Osteoblast (primary cell): ENCODE measurements at regions not wholly inside any gene's neighbourhood (a gene's known extent, or its start where the extent isn't known, plus 50 kb on each side); places are given as distances from the start of the nearest gene placed in this dataset.

Source experiments
- DNase-seq: peaks from one replicate; pipeline ENCODE4 v3.0.0; 2011; ENCODE audit warnings: low spot score, mixed read lengths; ENCODE audit not compliant: insufficient read length; ENCODE audit errors: missing footprints
- H2AFZ ChIP-seq: 2 replicates; pipeline ENCODE4 v1.6.0; 2011; ENCODE audit warnings: mild to moderate bottlenecking, low read length
- H3K27ac ChIP-seq: 2 replicates; pipeline ENCODE4 v1.5.1; 2011; ENCODE audit warnings: mild to moderate bottlenecking, low read depth, low read length, moderate library complexity
- H3K27me3 ChIP-seq: 2 replicates; pipeline ENCODE4 v1.6.0; 2012; ENCODE audit warnings: mild to moderate bottlenecking, control low read depth, inconsistent platforms, low read length, moderate library complexity; ENCODE audit not compliant: insufficient read depth
- H3K36me3 ChIP-seq: 2 replicates; pipeline ENCODE4 v1.5.1; 2011; ENCODE audit warnings: mild to moderate bottlenecking, low read length, control low read depth, moderate library complexity; ENCODE audit not compliant: insufficient read depth
- H3K4me1 ChIP-seq: 2 replicates; pipeline ENCODE4 v1.5.1; 2011; ENCODE audit warnings: mild to moderate bottlenecking, low read length, control low read depth, moderate library complexity; ENCODE audit not compliant: insufficient read depth
- H3K4me2 ChIP-seq: 2 replicates; pipeline ENCODE4 v1.6.0; 2011; ENCODE audit warnings: mild to moderate bottlenecking, low read length; ENCODE audit not compliant: insufficient read depth
- H3K4me3 ChIP-seq: fragments of 200-600 bp; sonication (generic); 3 replicates; pipeline ENCODE4 v1.5.1; 2012; ENCODE audit warnings: mild to moderate bottlenecking, low read length, inconsistent platforms; ENCODE audit not compliant: insufficient read depth
- H3K79me2 ChIP-seq: 2 replicates; pipeline ENCODE4 v1.6.0; 2012; ENCODE audit warnings: mild to moderate bottlenecking, low read length, control low read depth, inconsistent platforms; ENCODE audit not compliant: insufficient read depth
- H3K9me3 ChIP-seq: 2 replicates; pipeline ENCODE4 v1.5.1; 2011; ENCODE audit warnings: low read depth, low read length, control low read depth
- H4K20me1 ChIP-seq: 2 replicates; pipeline ENCODE4 v1.6.0; 2012; ENCODE audit warnings: mild to moderate bottlenecking, low read length, control low read depth; ENCODE audit not compliant: insufficient read depth
- TF ChIP-seq, protein P1 (sequence below): IDR thresholded peaks from 2 replicates; pipeline ENCODE4 v1.5.1; 2011; ENCODE audit warnings: mild to moderate bottlenecking, low read depth, low read length, moderate library complexity; ENCODE audit errors: extremely low read depth

DNA sequence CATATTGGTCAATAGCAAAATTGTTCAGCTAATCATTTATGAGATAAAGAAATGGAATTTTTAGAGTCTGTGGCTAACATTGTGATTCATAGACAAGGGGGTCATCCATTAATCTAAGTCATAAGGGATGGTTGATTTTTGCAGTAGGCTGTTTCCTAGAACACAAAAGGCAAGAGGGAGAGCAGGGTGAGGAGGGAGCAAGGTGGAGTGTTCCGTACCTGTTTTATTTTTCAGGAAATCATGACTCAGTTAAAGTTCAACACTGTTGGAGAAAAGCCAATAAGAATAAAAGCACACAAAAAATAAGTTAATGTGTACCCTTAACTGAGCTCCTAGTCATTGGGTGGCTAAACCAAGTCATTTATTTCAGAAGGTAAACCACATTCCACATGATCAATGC is 512.4 kb upstream of the ATXN8OS start:
- Histone ChIP-seq H3K36me3 (no peaks in the 10 kb centered on the region), H3K4me3 (no peak overlapping the region), H4K20me1 (no peaks in the 10 kb centered on the region), H3K27me3 (no peaks in the 10 kb centered on the region), H3K79me2 (no peaks in the 10 kb centered on the region), H3K4me1 (no peaks in the 10 kb centered on the region), H3K27ac (no peak overlapping the region), H3K9me3 (no peaks in the 10 kb centered on the region), H2AFZ (no peak overlapping the region), H3K4me2 (no peak overlapping the region)
- no peak for DNase-seq
- TF ChIP-seq, protein P1, sequence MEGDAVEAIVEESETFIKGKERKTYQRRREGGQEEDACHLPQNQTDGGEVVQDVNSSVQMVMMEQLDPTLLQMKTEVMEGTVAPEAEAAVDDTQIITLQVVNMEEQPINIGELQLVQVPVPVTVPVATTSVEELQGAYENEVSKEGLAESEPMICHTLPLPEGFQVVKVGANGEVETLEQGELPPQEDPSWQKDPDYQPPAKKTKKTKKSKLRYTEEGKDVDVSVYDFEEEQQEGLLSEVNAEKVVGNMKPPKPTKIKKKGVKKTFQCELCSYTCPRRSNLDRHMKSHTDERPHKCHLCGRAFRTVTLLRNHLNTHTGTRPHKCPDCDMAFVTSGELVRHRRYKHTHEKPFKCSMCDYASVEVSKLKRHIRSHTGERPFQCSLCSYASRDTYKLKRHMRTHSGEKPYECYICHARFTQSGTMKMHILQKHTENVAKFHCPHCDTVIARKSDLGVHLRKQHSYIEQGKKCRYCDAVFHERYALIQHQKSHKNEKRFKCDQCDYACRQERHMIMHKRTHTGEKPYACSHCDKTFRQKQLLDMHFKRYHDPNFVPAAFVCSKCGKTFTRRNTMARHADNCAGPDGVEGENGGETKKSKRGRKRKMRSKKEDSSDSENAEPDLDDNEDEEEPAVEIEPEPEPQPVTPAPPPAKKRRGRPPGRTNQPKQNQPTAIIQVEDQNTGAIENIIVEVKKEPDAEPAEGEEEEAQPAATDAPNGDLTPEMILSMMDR, result no peak

DNA sequence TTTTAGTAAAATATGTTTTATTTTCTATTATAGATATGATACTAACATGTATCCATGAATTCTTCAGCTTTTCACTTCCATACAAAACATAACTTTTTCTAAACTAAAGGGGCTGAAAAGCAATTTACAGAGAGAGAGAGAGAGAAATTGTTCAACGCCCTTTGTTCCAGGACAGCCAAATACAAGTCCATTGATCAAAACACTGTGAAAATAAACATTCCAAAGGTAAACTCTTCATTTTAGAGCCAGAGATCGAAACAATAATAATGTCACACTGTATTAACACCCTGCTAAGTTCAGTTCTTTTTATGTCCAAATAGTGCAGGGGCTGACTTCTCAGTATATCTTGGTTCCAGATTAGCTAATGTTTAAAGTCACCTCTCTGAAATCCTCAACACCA is 516.2 kb upstream of the ATXN8OS start:
- Histone ChIP-seq H3K27me3 (no peaks in the 10 kb centered on the region), H3K4me3 (no peak overlapping the region), H3K9me3 (no peaks in the 10 kb centered on the region), H4K20me1 (no peaks in the 10 kb centered on the region), H2AFZ (no peak overlapping the region), H3K79me2 (no peaks in the 10 kb centered on the region), H3K27ac (no peak overlapping the region), H3K36me3 (no peaks in the 10 kb centered on the region), H3K4me1 (no peaks in the 10 kb centered on the region), H3K4me2 (no peak overlapping the region)
- no peak for DNase-seq
- TF ChIP-seq, protein P1, result no peak

DNA sequence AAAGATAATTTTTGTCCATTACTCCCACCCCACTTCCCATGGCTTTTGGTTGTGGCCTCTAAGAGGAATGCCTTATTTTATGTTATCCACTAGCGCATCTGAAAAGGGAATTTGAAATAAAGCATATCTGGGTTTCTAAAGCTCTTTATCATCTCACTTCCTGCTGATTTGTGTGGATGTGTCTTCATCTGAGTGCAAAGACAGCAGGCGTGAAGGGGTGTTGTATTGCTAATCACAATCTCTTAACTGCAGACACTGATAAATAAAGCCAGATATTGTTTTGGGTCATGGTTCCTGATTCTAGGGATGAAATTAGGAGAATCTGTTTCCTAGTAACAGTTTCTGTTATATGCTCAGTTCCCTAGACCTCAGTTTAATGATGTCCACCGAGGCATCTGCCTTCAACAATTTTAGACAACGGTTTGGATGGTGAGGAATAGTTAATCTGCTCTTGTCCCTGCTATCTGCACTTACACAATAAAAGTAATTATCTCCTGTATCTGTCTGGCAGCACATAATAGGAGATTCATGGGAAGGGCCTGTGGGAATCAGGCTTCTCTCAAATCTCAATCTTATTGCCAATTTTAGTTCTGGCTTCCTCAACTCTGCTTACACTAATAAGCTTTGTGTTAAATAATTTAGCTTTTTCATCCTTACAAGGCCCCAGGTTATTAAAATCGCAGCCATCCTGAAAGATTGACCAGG is 517.9 kb upstream of the ATXN8OS start:
- H3K27ac ChIP-seq, result no peak overlapping the region
- no peaks in the 10 kb centered on the region for H3K4me1 ChIP-seq
- TF ChIP-seq, protein P1, result no peak
- H4K20me1 ChIP-seq, result no peaks in the 10 kb centered on the region
- no peaks in the 10 kb centered on the region for H3K79me2 ChIP-seq
- H2AFZ ChIP-seq, result no peak overlapping the region
- H3K27me3 ChIP-seq, result no peaks in the 10 kb centered on the region
- no peaks in the 10 kb centered on the region for H3K36me3 ChIP-seq
- H3K4me3 ChIP-seq, result no peak overlapping the region
- H3K9me3 ChIP-seq, result no peaks in the 10 kb centered on the region
- DNase-seq, result peak; percentile 56
- H3K4me2 ChIP-seq, result no peak overlapping the region

DNA sequence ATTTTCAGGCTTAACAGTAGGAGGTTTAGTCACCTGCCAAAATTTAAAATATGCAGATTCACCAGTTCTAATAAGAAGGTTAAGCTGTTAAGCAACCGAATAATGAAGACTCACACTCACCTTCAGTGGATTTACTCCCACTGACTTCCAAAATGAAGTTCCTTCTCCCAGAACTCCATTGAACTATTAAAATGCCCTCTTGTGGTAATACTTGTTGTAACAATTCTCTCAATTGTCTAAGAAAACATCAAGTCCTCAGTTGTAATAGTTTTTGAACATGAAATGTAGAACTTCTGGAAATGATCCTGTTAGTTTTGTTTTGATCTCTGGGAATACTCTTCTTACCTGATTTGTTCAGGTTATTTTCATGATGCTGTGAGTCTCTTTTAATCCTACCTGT is 522.0 kb upstream of the ATXN8OS start:
- no peak overlapping the region for H3K27ac ChIP-seq
- H3K27me3 ChIP-seq, result no peaks in the 10 kb centered on the region
- H4K20me1 ChIP-seq, result no peaks in the 10 kb centered on the region
- H3K79me2 ChIP-seq, result no peaks in the 10 kb centered on the region
- H2AFZ ChIP-seq, result no peak overlapping the region
- H3K4me1 ChIP-seq, result no peaks in the 10 kb centered on the region
- H3K9me3 ChIP-seq, result no peaks in the 10 kb centered on the region
- H3K4me2 ChIP-seq, result no peak overlapping the region
- no peak overlapping the region for H3K4me3 ChIP-seq
- TF ChIP-seq, protein P1, result no peak
- no peaks in the 10 kb centered on the region for H3K36me3 ChIP-seq
- no peak for DNase-seq
